Testis (tissue), 2 donors: ENCODE measurements at regions not wholly inside any gene's neighbourhood (a gene's known extent, or its start where the extent isn't known, plus 50 kb on each side); places are given as distances from the start of the nearest gene placed in this dataset.

Experiments used
- CTCF ChIP-seq, 3 experiments: fragments of 450-650 bp in 2 of 3; fragments of 200-600 bp in 1 of 3; sonication (generic) in 1 of 3; IDR thresholded peaks; one replicate each; pipeline ENCODE4 v1.5.1; 2016 to 2019; ENCODE audit warnings: antibody characterized with exemption in 3 of 3, mild to moderate bottlenecking in 2 of 3, moderate library complexity in 1 of 3
- POLR2A ChIP-seq: fragments of 450-650 bp; IDR thresholded peaks from one replicate; pipeline ENCODE4 v1.6.1; 2017; ENCODE audit warnings: antibody characterized with exemption, mild to moderate bottlenecking, moderate library complexity

GRCh38 chr1:23609971-23610370 is 50.7 kb upstream of the ID3 start:
- TF ChIP-seq CTCF (IDR thresholded peaks at IDR 0.05) (no peak), POLR2A (no peak)
